ENCODE measurements at regions not wholly inside any gene's neighbourhood (a gene's known extent, or its start where the extent isn't known, plus 50 kb on each side); places are given as distances from the start of the nearest gene placed in this dataset.

DNA sequence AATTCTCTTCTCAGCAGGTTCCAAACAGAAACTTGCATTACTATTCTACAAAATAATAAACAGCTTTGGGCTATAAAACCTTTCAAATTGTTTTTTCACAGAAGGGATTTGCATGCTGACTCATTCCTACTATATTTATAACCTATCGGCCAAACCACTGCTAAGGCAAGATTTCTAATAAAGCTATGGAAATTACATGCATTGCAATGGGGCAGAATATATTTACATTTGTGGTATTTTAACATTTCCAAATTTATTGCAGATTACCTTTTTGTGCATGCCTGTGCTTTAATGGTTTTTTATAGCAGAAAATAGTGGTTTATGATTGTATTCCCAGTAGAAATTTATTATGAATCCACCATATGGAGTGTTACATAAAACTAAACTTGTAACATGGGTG is 69.0 kb upstream of the NPVF start:
- TF ChIP-seq, protein P1, sequence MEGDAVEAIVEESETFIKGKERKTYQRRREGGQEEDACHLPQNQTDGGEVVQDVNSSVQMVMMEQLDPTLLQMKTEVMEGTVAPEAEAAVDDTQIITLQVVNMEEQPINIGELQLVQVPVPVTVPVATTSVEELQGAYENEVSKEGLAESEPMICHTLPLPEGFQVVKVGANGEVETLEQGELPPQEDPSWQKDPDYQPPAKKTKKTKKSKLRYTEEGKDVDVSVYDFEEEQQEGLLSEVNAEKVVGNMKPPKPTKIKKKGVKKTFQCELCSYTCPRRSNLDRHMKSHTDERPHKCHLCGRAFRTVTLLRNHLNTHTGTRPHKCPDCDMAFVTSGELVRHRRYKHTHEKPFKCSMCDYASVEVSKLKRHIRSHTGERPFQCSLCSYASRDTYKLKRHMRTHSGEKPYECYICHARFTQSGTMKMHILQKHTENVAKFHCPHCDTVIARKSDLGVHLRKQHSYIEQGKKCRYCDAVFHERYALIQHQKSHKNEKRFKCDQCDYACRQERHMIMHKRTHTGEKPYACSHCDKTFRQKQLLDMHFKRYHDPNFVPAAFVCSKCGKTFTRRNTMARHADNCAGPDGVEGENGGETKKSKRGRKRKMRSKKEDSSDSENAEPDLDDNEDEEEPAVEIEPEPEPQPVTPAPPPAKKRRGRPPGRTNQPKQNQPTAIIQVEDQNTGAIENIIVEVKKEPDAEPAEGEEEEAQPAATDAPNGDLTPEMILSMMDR (IDR thresholded peaks at IDR 0.05), result no peak

DNA sequence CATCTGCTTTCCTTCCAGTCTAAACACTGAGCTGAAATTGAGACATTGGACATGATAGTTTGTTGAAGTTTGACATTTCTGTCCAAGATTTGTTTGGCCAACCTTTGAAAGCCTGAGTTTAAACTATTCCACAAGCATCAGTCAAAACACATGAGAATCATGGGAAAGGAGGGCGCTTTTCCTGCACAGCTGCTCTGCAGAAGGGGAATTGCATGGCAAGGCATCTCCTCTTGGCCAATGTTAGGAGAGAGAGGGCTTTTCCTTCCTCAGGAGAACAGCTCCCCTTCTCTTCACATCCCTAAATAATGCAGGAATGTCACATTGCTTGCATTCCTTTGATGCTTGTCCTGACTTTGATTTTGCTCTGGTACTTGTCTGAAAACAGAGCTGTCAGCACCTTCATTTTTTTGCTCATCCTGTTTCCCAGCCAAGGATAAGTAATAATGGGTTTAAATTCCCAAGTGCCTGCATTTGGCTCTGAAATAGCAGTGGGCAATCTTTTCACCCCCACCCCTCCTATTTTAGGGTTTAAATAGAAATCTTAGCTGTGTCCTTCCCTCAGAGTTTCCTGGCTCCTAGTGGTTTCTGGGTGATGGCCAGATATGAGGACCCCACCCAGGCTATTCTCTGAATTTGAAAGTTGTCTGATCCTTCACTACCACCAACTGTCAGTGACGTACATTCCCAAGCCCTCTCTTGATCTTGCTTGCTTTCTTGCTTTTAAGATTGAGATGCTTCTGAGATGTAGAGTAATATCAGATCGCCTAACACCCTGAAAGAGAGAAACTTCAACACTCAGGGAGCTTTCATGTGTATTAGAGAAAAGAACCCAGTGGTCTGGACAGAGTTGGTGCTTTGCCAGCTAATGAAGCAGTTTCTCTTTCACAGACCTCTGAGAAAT is 75.2 kb upstream of the NPVF start:
- Histone ChIP-seq H3K27me3 (no peaks in the 10 kb centered on the region), H3K4me3 (no peak overlapping the region), H3K4me1 (no peaks in the 10 kb centered on the region), H3K9me3 (no peaks in the 10 kb centered on the region), H3K36me3 (no peaks in the 10 kb centered on the region), H3K27ac (no peak overlapping the region)
- intact Hi-C loops (cut with DNase I), result no loop called here
- peak in 2 of 4 donors; percentile 53 to 68 for DNase-seq
- TF ChIP-seq, protein P1 (IDR thresholded peaks at IDR 0.05), result no peak
- no peak for ATAC-seq

More for the DNA sequence above, 69.0 kb upstream of the NPVF start:
- no peak for DNase-seq
- H3K4me3 ChIP-seq, result no peak overlapping the region
- intact Hi-C loops (cut with DNase I), result no loop called here
- H3K27me3 ChIP-seq, result no peaks in the 10 kb centered on the region
- H3K27ac ChIP-seq, result no peak overlapping the region
- H3K9me3 ChIP-seq, result no peaks in the 10 kb centered on the region
- H3K36me3 ChIP-seq, result no peaks in the 10 kb centered on the region
- no peak for ATAC-seq
- H3K4me1 ChIP-seq, result no peaks in the 10 kb centered on the region

DNA sequence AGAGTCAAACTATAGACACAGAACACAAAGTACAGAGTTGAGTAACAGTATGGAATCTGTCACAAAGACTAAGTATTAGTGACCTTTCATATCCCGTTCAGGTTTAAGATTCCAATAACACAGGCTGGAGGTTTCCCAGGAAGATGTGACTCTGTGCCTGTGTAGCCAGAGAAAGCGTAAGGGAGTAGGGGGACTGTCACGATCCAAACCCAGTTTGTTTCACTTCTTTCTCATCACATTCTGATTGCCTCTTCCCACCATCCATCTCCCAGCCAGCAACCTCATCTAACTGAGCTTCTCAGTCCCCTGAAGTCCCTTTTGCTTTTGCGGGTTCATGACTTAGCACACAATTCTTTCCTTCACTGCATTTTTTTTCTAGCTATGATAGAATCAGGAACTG is 76.4 kb upstream of the NPVF start:
- no peak overlapping the region for H3K27ac ChIP-seq
- no peaks in the 10 kb centered on the region for H3K27me3 ChIP-seq
- H3K9me3 ChIP-seq, result no peaks in the 10 kb centered on the region
- TF ChIP-seq, protein P1 (IDR thresholded peaks at IDR 0.05), result no peak
- intact Hi-C loops (cut with DNase I), result no loop called here
- ATAC-seq (no peak), DNase-seq (no peak)
- no peaks in the 10 kb centered on the region for H3K36me3 ChIP-seq
- H3K4me3 ChIP-seq, result no peak overlapping the region
- H3K4me1 ChIP-seq, result no peaks in the 10 kb centered on the region

DNA sequence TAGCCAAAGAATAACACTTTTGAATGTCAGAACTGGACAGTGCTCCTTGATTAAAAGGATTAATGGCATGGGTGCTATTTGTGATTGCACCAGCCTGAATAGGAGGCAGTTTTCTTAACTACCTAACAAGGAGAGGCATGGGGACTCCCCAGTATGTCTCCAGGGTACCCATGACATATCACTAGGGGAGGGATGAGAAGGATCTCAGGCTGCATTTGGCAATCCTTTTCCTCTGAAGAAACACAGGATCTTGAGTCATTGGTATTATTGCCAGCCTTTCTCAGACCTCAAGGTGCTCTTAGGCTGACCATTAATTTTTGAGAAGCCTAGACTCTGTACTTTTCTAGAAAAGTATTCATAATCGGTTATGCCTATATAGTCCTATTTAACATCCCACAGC is 77.5 kb upstream of the NPVF start:
- ATAC-seq (no peak), DNase-seq (no peak)
- no peaks in the 10 kb centered on the region for H3K9me3 ChIP-seq
- H3K4me3 ChIP-seq, result no peak overlapping the region
- no peak overlapping the region for H3K27ac ChIP-seq
- intact Hi-C loops (cut with DNase I), result no loop called here
- H3K27me3 ChIP-seq, result no peaks in the 10 kb centered on the region
- H3K36me3 ChIP-seq, result no peaks in the 10 kb centered on the region
- TF ChIP-seq, protein P1 (IDR thresholded peaks at IDR 0.05), result no peak
- no peaks in the 10 kb centered on the region for H3K4me1 ChIP-seq

DNA sequence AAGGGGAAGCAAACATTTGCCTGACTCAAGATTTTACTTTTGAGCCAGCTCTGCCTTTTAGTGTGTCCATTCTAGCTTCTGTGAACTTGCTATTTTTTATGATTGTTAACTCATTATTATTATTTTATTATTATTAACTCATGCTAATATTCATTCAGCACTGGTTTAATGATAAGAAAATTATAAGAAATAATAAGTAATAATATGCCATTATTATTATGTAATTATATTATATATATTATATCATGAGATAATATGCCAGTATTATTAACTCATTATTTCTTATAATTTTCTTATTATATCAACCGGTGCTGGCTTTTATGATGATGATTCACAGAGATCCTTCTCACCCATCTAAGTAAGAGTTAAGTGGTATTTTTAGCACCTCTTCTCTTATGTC is 79.3 kb upstream of the NPVF start:
- Histone ChIP-seq H3K4me3 (no peak overlapping the region), H3K4me1 (no peaks in the 10 kb centered on the region), H3K27me3 (no peaks in the 10 kb centered on the region), H3K27ac (no peak overlapping the region), H3K36me3 (no peaks in the 10 kb centered on the region), H3K9me3 (no peaks in the 10 kb centered on the region)
- DNase-seq (no peak), ATAC-seq (no peak)
- intact Hi-C loops (cut with DNase I), result no loop called here
- TF ChIP-seq, protein P1 (IDR thresholded peaks at IDR 0.05), result no peak

Data from left lung (tissue), 4 donors.